ENCODE measurements at regions not wholly inside any gene's neighbourhood (a gene's known extent, or its start where the extent isn't known, plus 50 kb on each side); places are given as distances from the start of the nearest gene placed in this dataset.

GRCh38 chr5:167458412-167458811 is 833.0 kb upstream of the WWC1 start (continued):
- TF ChIP-seq AFF4 (CRISPR knock-in tag; IDR thresholded peaks at IDR 0.05; ENCODE audit: borderline replicate concordance), result no peak
- no peak for TF ChIP-seq ZNF232 (CRISPR knock-in tag; IDR thresholded peaks at IDR 0.05)
- no peak for TF ChIP-seq ESRRA (CRISPR knock-in tag; IDR thresholded peaks at IDR 0.05; ENCODE audit: borderline replicate concordance)
- TF ChIP-seq TCF7 (CRISPR knock-in tag; IDR thresholded peaks at IDR 0.05; ENCODE audit: low read depth), result no peak
- no peak for TF ChIP-seq NR2C2 (CRISPR knock-in tag; IDR thresholded peaks at IDR 0.05)
- TF ChIP-seq FOXJ3 (CRISPR knock-in tag; IDR thresholded peaks at IDR 0.05; ENCODE audit: borderline replicate concordance), result no peak
- no peak for TF ChIP-seq ZBTB21 (CRISPR knock-in tag; IDR thresholded peaks at IDR 0.05; ENCODE audit: borderline replicate concordance)
- no peak for TF ChIP-seq FOXP4 (CRISPR knock-in tag; IDR thresholded peaks at IDR 0.05)
- no peak for TF ChIP-seq ZMAT4 (CRISPR knock-in tag; IDR thresholded peaks at IDR 0.05)
- TF ChIP-seq NR3C1 (CRISPR knock-in tag; conservative IDR thresholded peaks at IDR 0.05; ENCODE audit: low read depth), result no peak

- ATAC-seq (no peak), DNase-seq (ENCODE audit: low spot score) (no peak)
- Mint-ChIP-seq H3K27me3 (ENCODE audit: low read depth) (no peaks in the 10 kb centered on the region), H3K36me3 (no peaks in the 10 kb centered on the region), H3K27ac (no peak overlapping the region), H3K4me3 (no peak overlapping the region), H3K4me1 (no peaks in the 10 kb centered on the region), H3K9me3 (peaks cover 11% of the 10 kb centered on the region)
- ChIA-PET POLR2A (no interaction called here), CTCF (no interaction called here)
- TF ChIP-seq JUN (CRISPR knock-in tag; IDR thresholded peaks at IDR 0.05) (no peak), NFATC4 (CRISPR knock-in tag; IDR thresholded peaks at IDR 0.05) (no peak), RELA (CRISPR knock-in tag; IDR thresholded peaks at IDR 0.05; ENCODE audit: borderline replicate concordance) (no peak), NR2C2 (CRISPR knock-in tag; IDR thresholded peaks at IDR 0.05) (no peak), ESRRA (CRISPR knock-in tag; IDR thresholded peaks at IDR 0.05; ENCODE audit: borderline replicate concordance) (no peak), PRDM15 (CRISPR knock-in tag; IDR thresholded peaks at IDR 0.05) (no peak), FOXK1 (CRISPR knock-in tag; IDR thresholded peaks at IDR 0.05) (no peak), SOX15 (CRISPR knock-in tag; IDR thresholded peaks at IDR 0.05) (no peak), ZNF138 (CRISPR knock-in tag; conservative IDR thresholded peaks at IDR 0.05) (no peak), USF1 (CRISPR knock-in tag; IDR thresholded peaks at IDR 0.05) (no peak), JAZF1 (CRISPR knock-in tag; IDR thresholded peaks at IDR 0.05) (no peak), MXD4 (CRISPR knock-in tag; IDR thresholded peaks at IDR 0.05; ENCODE audit: borderline replicate concordance) (no peak), ZNF121 (CRISPR knock-in tag; IDR thresholded peaks at IDR 0.05) (no peak), PREB (CRISPR knock-in tag; IDR thresholded peaks at IDR 0.05; ENCODE audit: borderline replicate concordance) (no peak), HMGA2 (CRISPR knock-in tag; IDR thresholded peaks at IDR 0.05) (no peak)
These were observed 830.9 kb upstream of the WWC1 start for GRCh38 chr5:167460449-167461020.
